ENCODE measurements at regions not wholly inside any gene's neighbourhood (a gene's known extent, or its start where the extent isn't known, plus 50 kb on each side); places are given as distances from the start of the nearest gene placed in this dataset.

DNA sequence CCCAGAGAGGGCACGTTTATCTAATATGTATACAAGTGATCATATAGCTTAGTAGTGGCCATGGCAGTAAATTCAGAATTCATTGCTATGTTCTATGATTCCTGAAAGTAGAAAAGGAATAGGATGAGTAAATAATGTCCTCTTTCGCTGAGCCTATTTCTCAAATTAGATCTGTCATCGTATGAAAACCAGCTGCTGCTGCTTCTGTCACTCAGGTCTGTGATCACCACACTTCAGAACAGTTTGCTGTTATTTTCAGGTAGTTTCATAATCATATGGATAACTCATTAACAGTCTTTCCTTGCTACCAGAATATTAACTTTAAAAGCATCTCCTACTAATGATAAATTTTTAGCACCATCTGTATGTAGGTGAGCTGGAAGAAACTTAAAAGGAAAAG is 289.1 kb upstream of the AZI2 start:
- H3K4me2 ChIP-seq (ENCODE audit: low read length) = no peak overlapping the region
- ChIA-PET RAD21 (ENCODE audit: low non-redundant PET in 1 of 2, low total read pairs in 2 of 2, uncharacterized antibody in 2 of 2, unreplicated experiment in 2 of 2) (no interaction called here), CTCF (no interaction called here), POLR2A (no interaction called here)
- no peak overlapping the region for H3K4me3 ChIP-seq (replicated peaks in 1 of 2; ENCODE audit: low read depth in 1 of 2, low read length in 2 of 2)
- H3K36me3 ChIP-seq (ENCODE audit: control insufficient read depth in 1 of 2, insufficient read depth in 2 of 2, low read length in 2 of 2) = no peaks in the 10 kb centered on the region
- H4K20me1 ChIP-seq (ENCODE audit: insufficient read depth) = no peaks in the 10 kb centered on the region
- no peaks in the 10 kb centered on the region for H3K9me3 ChIP-seq (ENCODE audit: control insufficient read depth in 1 of 2, insufficient read depth in 1 of 2, low read depth in 1 of 2, low read length in 2 of 2)
- H3K27me3 ChIP-seq (ENCODE audit: insufficient read depth, low read length) = no peaks in the 10 kb centered on the region
- no peaks in the 10 kb centered on the region for H3K79me2 ChIP-seq (ENCODE audit: insufficient read depth, low read length)
- H3K9ac ChIP-seq (ENCODE audit: low read length) = no peak overlapping the region
- no TSS peak for BruUV-seq (replicated peaks)
- intact Hi-C loops (cut with micrococcal nuclease) = no loop called here
- ATAC-seq = no peak
- no peaks in the 10 kb centered on the region for H3K9me2 ChIP-seq (ENCODE audit: insufficient read depth)
- TF ChIP-seq YY1 (IDR thresholded peaks at IDR 0.05; ENCODE audit: extremely low read depth, insufficient replicate concordance, low read depth, low read length) = no peak
- TF ChIP-seq ELF1 (IDR thresholded peaks at IDR 0.05; ENCODE audit: borderline replicate concordance, low read depth) = no peak
- TF ChIP-seq SP1 (IDR thresholded peaks at IDR 0.05; ENCODE audit: low read depth) = no peak
- TF ChIP-seq, protein P1, sequence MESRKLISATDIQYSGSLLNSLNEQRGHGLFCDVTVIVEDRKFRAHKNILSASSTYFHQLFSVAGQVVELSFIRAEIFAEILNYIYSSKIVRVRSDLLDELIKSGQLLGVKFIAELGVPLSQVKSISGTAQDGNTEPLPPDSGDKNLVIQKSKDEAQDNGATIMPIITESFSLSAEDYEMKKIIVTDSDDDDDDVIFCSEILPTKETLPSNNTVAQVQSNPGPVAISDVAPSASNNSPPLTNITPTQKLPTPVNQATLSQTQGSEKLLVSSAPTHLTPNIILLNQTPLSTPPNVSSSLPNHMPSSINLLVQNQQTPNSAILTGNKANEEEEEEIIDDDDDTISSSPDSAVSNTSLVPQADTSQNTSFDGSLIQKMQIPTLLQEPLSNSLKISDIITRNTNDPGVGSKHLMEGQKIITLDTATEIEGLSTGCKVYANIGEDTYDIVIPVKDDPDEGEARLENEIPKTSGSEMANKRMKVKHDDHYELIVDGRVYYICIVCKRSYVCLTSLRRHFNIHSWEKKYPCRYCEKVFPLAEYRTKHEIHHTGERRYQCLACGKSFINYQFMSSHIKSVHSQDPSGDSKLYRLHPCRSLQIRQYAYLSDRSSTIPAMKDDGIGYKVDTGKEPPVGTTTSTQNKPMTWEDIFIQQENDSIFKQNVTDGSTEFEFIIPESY (IDR thresholded peaks at IDR 0.05; ENCODE audit: extremely low read depth, insufficient replicate concordance, low read length) = no peak
- no peak for TF ChIP-seq POLR2AphosphoS5 (IDR thresholded peaks at IDR 0.05; ENCODE audit: low read depth, low read length)
- TF ChIP-seq TCF7L2 (IDR thresholded peaks at IDR 0.05; ENCODE audit: borderline replicate concordance, extremely low read depth, insufficient read depth, insufficient read length) = no peak
- no peak for TF ChIP-seq SRF (IDR thresholded peaks at IDR 0.05; ENCODE audit: low read depth)
- TF ChIP-seq, protein P2, sequence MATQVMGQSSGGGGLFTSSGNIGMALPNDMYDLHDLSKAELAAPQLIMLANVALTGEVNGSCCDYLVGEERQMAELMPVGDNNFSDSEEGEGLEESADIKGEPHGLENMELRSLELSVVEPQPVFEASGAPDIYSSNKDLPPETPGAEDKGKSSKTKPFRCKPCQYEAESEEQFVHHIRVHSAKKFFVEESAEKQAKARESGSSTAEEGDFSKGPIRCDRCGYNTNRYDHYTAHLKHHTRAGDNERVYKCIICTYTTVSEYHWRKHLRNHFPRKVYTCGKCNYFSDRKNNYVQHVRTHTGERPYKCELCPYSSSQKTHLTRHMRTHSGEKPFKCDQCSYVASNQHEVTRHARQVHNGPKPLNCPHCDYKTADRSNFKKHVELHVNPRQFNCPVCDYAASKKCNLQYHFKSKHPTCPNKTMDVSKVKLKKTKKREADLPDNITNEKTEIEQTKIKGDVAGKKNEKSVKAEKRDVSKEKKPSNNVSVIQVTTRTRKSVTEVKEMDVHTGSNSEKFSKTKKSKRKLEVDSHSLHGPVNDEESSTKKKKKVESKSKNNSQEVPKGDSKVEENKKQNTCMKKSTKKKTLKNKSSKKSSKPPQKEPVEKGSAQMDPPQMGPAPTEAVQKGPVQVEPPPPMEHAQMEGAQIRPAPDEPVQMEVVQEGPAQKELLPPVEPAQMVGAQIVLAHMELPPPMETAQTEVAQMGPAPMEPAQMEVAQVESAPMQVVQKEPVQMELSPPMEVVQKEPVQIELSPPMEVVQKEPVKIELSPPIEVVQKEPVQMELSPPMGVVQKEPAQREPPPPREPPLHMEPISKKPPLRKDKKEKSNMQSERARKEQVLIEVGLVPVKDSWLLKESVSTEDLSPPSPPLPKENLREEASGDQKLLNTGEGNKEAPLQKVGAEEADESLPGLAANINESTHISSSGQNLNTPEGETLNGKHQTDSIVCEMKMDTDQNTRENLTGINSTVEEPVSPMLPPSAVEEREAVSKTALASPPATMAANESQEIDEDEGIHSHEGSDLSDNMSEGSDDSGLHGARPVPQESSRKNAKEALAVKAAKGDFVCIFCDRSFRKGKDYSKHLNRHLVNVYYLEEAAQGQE (IDR thresholded peaks at IDR 0.05; ENCODE audit: low read depth) = no peak
- no peak for TF ChIP-seq CBX3 (IDR thresholded peaks at IDR 0.05; ENCODE audit: low read depth)
- TF ChIP-seq EGR1 (IDR thresholded peaks at IDR 0.05; ENCODE audit: low read depth) = no peak
- TF ChIP-seq FOSL1 (IDR thresholded peaks at IDR 0.05; ENCODE audit: low read depth) = no peak
- TF ChIP-seq EZH2 (IDR thresholded peaks at IDR 0.05) = no peak
- no peak for TF ChIP-seq SIN3A (IDR thresholded peaks at IDR 0.05; ENCODE audit: low read depth)
- TF ChIP-seq JUND (IDR thresholded peaks at IDR 0.05) = no peak
- no peak overlapping the region for H2AFZ ChIP-seq (ENCODE audit: low read depth, low read length, poor library complexity, severe bottlenecking)
- no peak overlapping the region for H3K27ac ChIP-seq (ENCODE audit: low read depth, low read length)
- DNase-seq (ENCODE audit: low read depth, low spot score) = no peak
- H3K4me1 ChIP-seq (ENCODE audit: control insufficient read depth in 1 of 2, insufficient read depth in 2 of 2, low read length in 2 of 2) = no peaks in the 10 kb centered on the region

Measured in HCT116 (cell line).